PC-3 (cell line): ENCODE measurements at regions not wholly inside any gene's neighbourhood (a gene's known extent, or its start where the extent isn't known, plus 50 kb on each side); places are given as distances from the start of the nearest gene placed in this dataset.

Experiments
- EZH2phosphoT487 ChIP-seq: fragments of 300-600 bp; sonication (generic); IDR thresholded peaks from 2 replicates; pipeline ENCODE4 v1.6.1; 2018; ENCODE audit warnings: mild to moderate bottlenecking, antibody characterized with exemption, low read length, borderline replicate concordance
- TF ChIP-seq, protein P1 (sequence below): fragments of 300-600 bp; sonication (generic); conservative IDR thresholded peaks from 2 replicates; pipeline ENCODE4 v1.5.1; 2017; ENCODE audit warnings: antibody characterized with exemption, low read depth, mild to moderate bottlenecking, low read length

DNA sequence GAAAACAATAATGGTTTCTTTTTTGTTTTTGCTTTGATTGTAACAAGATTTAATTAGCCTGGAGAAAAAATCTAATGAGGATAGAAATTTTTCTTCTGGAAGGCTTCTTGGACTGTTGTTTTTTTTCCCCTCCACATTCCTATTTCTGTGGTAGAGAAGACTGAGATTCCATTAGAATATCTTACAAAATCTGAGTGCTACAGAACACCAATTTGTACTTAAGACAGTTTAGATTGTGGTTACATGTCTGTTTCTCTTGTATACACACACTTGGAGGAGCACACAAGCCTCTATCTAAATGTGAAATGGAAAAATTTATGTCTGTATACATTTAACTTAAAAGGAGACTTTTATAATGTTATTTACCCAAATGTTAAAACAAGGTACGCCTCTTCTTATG lies 176.9 kb upstream of the ARSJ start:
- TF ChIP-seq, protein P1, sequence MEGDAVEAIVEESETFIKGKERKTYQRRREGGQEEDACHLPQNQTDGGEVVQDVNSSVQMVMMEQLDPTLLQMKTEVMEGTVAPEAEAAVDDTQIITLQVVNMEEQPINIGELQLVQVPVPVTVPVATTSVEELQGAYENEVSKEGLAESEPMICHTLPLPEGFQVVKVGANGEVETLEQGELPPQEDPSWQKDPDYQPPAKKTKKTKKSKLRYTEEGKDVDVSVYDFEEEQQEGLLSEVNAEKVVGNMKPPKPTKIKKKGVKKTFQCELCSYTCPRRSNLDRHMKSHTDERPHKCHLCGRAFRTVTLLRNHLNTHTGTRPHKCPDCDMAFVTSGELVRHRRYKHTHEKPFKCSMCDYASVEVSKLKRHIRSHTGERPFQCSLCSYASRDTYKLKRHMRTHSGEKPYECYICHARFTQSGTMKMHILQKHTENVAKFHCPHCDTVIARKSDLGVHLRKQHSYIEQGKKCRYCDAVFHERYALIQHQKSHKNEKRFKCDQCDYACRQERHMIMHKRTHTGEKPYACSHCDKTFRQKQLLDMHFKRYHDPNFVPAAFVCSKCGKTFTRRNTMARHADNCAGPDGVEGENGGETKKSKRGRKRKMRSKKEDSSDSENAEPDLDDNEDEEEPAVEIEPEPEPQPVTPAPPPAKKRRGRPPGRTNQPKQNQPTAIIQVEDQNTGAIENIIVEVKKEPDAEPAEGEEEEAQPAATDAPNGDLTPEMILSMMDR, result no peak
- TF ChIP-seq EZH2phosphoT487, result no peak
